ENCODE measurements at regions not wholly inside any gene's neighbourhood (a gene's known extent, or its start where the extent isn't known, plus 50 kb on each side); places are given as distances from the start of the nearest gene placed in this dataset.

DNA sequence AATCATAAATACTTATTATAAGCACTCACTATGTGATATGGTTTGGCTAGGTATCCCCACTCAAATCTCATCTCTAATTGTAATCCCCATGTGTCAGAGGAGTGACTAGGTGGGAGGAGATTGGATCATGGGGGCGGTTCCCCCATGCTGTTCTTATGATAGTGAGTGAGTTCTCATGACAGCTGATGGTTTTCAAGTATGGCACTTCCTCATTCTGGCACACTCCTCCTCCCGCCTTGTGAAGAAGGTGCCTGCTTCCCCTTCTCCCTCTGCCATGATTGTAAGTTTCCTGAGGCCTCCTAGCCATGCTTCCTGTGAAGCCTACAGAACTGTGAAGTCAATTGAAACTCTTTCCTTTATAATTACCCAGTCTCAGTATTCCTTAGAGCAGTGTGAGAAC, 53.3 kb upstream of the CHMP2B start:
- TF ChIP-seq OVOL2 (CRISPR knock-in tag; IDR thresholded peaks at IDR 0.05; ENCODE audit: borderline replicate concordance) (no peak), STAT6 (CRISPR knock-in tag; conservative IDR thresholded peaks at IDR 0.05; ENCODE audit: low read depth) (no peak), E2F1 (CRISPR knock-in tag; IDR thresholded peaks at IDR 0.05) (no peak), TEAD1 (CRISPR knock-in tag; IDR thresholded peaks at IDR 0.05) (no peak), NFYB (CRISPR knock-in tag; conservative IDR thresholded peaks at IDR 0.05; ENCODE audit: low read depth) (no peak), MAX (CRISPR knock-in tag; IDR thresholded peaks at IDR 0.05) (no peak)
- TF ChIP-seq, protein P1, sequence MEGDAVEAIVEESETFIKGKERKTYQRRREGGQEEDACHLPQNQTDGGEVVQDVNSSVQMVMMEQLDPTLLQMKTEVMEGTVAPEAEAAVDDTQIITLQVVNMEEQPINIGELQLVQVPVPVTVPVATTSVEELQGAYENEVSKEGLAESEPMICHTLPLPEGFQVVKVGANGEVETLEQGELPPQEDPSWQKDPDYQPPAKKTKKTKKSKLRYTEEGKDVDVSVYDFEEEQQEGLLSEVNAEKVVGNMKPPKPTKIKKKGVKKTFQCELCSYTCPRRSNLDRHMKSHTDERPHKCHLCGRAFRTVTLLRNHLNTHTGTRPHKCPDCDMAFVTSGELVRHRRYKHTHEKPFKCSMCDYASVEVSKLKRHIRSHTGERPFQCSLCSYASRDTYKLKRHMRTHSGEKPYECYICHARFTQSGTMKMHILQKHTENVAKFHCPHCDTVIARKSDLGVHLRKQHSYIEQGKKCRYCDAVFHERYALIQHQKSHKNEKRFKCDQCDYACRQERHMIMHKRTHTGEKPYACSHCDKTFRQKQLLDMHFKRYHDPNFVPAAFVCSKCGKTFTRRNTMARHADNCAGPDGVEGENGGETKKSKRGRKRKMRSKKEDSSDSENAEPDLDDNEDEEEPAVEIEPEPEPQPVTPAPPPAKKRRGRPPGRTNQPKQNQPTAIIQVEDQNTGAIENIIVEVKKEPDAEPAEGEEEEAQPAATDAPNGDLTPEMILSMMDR (IDR thresholded peaks at IDR 0.05), result no peak
- TF ChIP-seq, protein P2, sequence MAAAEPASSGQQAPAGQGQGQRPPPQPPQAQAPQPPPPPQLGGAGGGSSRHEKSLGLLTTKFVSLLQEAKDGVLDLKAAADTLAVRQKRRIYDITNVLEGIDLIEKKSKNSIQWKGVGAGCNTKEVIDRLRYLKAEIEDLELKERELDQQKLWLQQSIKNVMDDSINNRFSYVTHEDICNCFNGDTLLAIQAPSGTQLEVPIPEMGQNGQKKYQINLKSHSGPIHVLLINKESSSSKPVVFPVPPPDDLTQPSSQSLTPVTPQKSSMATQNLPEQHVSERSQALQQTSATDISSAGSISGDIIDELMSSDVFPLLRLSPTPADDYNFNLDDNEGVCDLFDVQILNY (CRISPR knock-in tag; IDR thresholded peaks at IDR 0.05), result no peak
